Endothelial cell of umbilical vein (primary cell): ENCODE measurements at regions not wholly inside any gene's neighbourhood (a gene's known extent, or its start where the extent isn't known, plus 50 kb on each side); places are given as distances from the start of the nearest gene placed in this dataset.

ENCODE experiments used
- BruUV-seq: library from RNA; stranded (reverse); fragments of 400-500 nt; replicated peaks from 2 replicates; lab custom pipeline; 2021; lab: Mats Ljungman, UMichigan
- CTCF ChIA-PET: fragments of 300-600, 350-600 bp; sonication (Branson Sonifier 250); formaldehyde crosslinking; loops from one replicate; lab custom pipeline; 2021; ENCODE audit warnings: antibody characterized with exemption, inconsistent platforms; lab: Charles Lee
- POLR2A ChIA-PET: fragments of 300-600, 350-600 bp; sonication (Branson Sonifier 250); formaldehyde crosslinking; loops from one replicate; lab custom pipeline; 2021; ENCODE audit warnings: antibody characterized with exemption, inconsistent platforms; lab: Charles Lee
- DNase-seq: peaks from one replicate; pipeline ENCODE4 v3.0.0-alpha.2; 2011; ENCODE audit warnings: low read depth, low spot score
- FAIRE-seq: peaks from 2 replicates; lab custom pipeline; 2011; peaks lifted over from hg19 to GRCh38; lab: Jason Lieb, UNC
- H2AFZ ChIP-seq: 2 replicates; pipeline ENCODE4 v1.6.0; 2012; ENCODE audit warnings: low read depth, low read length, control low read depth, inconsistent platforms
- H3K27ac ChIP-seq: 2 replicates; pipeline ENCODE4 v1.5.1; 2011; ENCODE audit warnings: low read depth, mild to moderate bottlenecking, control low read depth, low read length, moderate library complexity; ENCODE audit not compliant: insufficient read depth
- H3K27me3 ChIP-seq, 2 experiments: 2 replicates each; pipeline versions ENCODE4 v1.6.0 to v1.6.1; 2011; ENCODE audit warnings: low read length in 2 of 2, mixed read lengths in 1 of 2; ENCODE audit not compliant: control insufficient read depth in 2 of 2, insufficient read depth in 2 of 2
- H3K36me3 ChIP-seq, 2 experiments: 2 replicates in 1 of 2; 3 replicates in 1 of 2; pipeline ENCODE4 v1.5.1; 2011; ENCODE audit warnings: low read length in 2 of 2, mild to moderate bottlenecking in 1 of 2, moderate library complexity in 1 of 2; ENCODE audit not compliant: control insufficient read depth in 2 of 2, insufficient read depth in 2 of 2; ENCODE audit errors: extremely low read depth in 1 of 2
- H3K4me1 ChIP-seq: 3 replicates; pipeline ENCODE4 v1.5.1; 2011; ENCODE audit warnings: mild to moderate bottlenecking, low read length; ENCODE audit not compliant: control insufficient read depth, insufficient read depth; ENCODE audit errors: extremely low read depth
- H3K4me2 ChIP-seq: 2 replicates; pipeline ENCODE4 v1.6.1; 2011; ENCODE audit warnings: low read length, control low read depth, mixed read lengths; ENCODE audit not compliant: insufficient read depth
- H3K4me3 ChIP-seq, 3 experiments: fragments of 200-600 bp in 1 of 3; sonication (generic), shearing (Covaris generic) in 1 of 3; replicated peaks in 1 of 3; 2 replicates each; pipeline ENCODE4 v1.5.1; 2011 to 2016; ENCODE audit warnings: control low read depth in 3 of 3, low read length in 3 of 3, mild to moderate bottlenecking in 2 of 3, inconsistent platforms in 1 of 3, low read depth in 1 of 3, moderate library complexity in 1 of 3; ENCODE audit not compliant: insufficient read depth in 1 of 3
- H3K79me2 ChIP-seq: 2 replicates; pipeline ENCODE4 v1.6.0; 2012; ENCODE audit warnings: low read length, inconsistent platforms; ENCODE audit not compliant: control insufficient read depth, insufficient read depth
- H3K9ac ChIP-seq: replicated peaks from 2 replicates; pipeline ENCODE3; 2011; ENCODE audit warnings: low read length, control low read depth; ENCODE audit not compliant: insufficient read depth; ENCODE audit errors: extremely low read depth
- H3K9me1 ChIP-seq: replicated peaks from 3 replicates; pipeline ENCODE4 v1.6.0; 2011; ENCODE audit warnings: mild to moderate bottlenecking, low read length; ENCODE audit not compliant: control insufficient read depth, insufficient read depth; ENCODE audit errors: extremely low read depth
- H3K9me3 ChIP-seq: replicated peaks from 2 replicates; pipeline ENCODE4 v1.5.1; 2012; ENCODE audit warnings: low read length, inconsistent platforms; ENCODE audit not compliant: control insufficient read depth, insufficient read depth
- H4K20me1 ChIP-seq: replicated peaks from 2 replicates; pipeline ENCODE3; 2011; ENCODE audit warnings: mild to moderate bottlenecking, low read length; ENCODE audit not compliant: control insufficient read depth, insufficient read depth; ENCODE audit errors: extremely low read depth
- CTCF ChIP-seq, 2 donors: IDR thresholded peaks; 1 replicate in 1 of 2; 2 replicates in 1 of 2; pipeline ENCODE4 v1.5.1; 2011; ENCODE audit warnings: low read length in 2 of 2, mild to moderate bottlenecking in 2 of 2, moderate library complexity in 2 of 2, control low read depth in 1 of 2, inconsistent platforms in 1 of 2, low read depth in 1 of 2; ENCODE audit not compliant: insufficient read depth in 1 of 2; ENCODE audit errors: extremely low read depth in 1 of 2
- EZH2 ChIP-seq: IDR thresholded peaks from 2 replicates; pipeline ENCODE4 v1.6.1; 2012; ENCODE audit warnings: borderline replicate concordance, low read depth, mild to moderate bottlenecking, moderate library complexity, low read length, inconsistent platforms; ENCODE audit not compliant: severe bottlenecking
- FOS ChIP-seq: IDR thresholded peaks from 2 replicates; pipeline ENCODE4 v1.6.1; 2011; ENCODE audit warnings: mild to moderate bottlenecking, low read length, moderate library complexity, borderline replicate concordance; ENCODE audit not compliant: insufficient read depth
- GATA2 ChIP-seq: IDR thresholded peaks from 2 replicates; pipeline ENCODE4 v1.7.0; 2011; ENCODE audit warnings: low read depth, mild to moderate bottlenecking, moderate library complexity, mixed read lengths, low read length; ENCODE audit not compliant: insufficient read length, insufficient read depth
- JUN ChIP-seq: IDR thresholded peaks from 2 replicates; pipeline ENCODE4 v1.6.1; 2011; ENCODE audit warnings: borderline replicate concordance, low read depth; ENCODE audit not compliant: insufficient read length, insufficient read depth
- MAX ChIP-seq: IDR thresholded peaks from 2 replicates; pipeline ENCODE4 v1.6.1; 2011; ENCODE audit not compliant: insufficient read depth, insufficient read length
- POLR2A ChIP-seq: IDR thresholded peaks from 2 replicates; pipeline ENCODE4 v1.6.1; 2012; ENCODE audit warnings: low read depth, mild to moderate bottlenecking, control low read depth, low read length
- POLR2AphosphoS5 ChIP-seq: IDR thresholded peaks from 2 replicates; pipeline ENCODE4 v1.6.1; 2012; ENCODE audit warnings: low read depth, mild to moderate bottlenecking, control low read depth, low read length, moderate library complexity; ENCODE audit not compliant: insufficient read depth
- dilution Hi-C: fragments of 300-500 bp; cut with MboI; formaldehyde crosslinking; loops from one replicate; pipeline ENCODE4 v1.15.0; 2019; ENCODE audit warnings: low sequenced_read_pairs; ENCODE audit not compliant: extremely low pct_ligation_motif_present
- intact Hi-C: fragments of 100-400 bp; cut with micrococcal nuclease; formaldehyde crosslinking; loops from one replicate; pipeline ENCODE4 v1.10.0; 2022

- ChIA-PET POLR2A (no interaction called here), CTCF (no interaction called here)
- no peak overlapping the region for H3K9ac ChIP-seq
- FAIRE-seq (no peak), DNase-seq (no peak)
- H3K4me2 ChIP-seq = no peak overlapping the region
- TF ChIP-seq EZH2 (no peak), FOS (no peak), POLR2A (no peak), POLR2AphosphoS5 (no peak), CTCF (IDR thresholded peaks at IDR 0.05; ENCODE audit: extremely low read depth in 1 of 2, insufficient read depth in 1 of 2, low read depth in 1 of 2, low read length in 2 of 2) (no peak), MAX (no peak), GATA2 (no peak), JUN (no peak)
- no peak overlapping the region for H2AFZ ChIP-seq
- H3K27me3 ChIP-seq = no peaks in the 10 kb centered on the region
- no peak overlapping the region for H3K4me3 ChIP-seq
- no peaks in the 10 kb centered on the region for H4K20me1 ChIP-seq
- BruUV-seq = no TSS peak
- H3K4me1 ChIP-seq = no peaks in the 10 kb centered on the region
- no peaks in the 10 kb centered on the region for H3K79me2 ChIP-seq
- H3K27ac ChIP-seq = no peak overlapping the region
- no peaks in the 10 kb centered on the region for H3K9me1 ChIP-seq
- dilution Hi-C loops = no loop called here
- no peaks in the 10 kb centered on the region for H3K36me3 ChIP-seq
- H3K9me3 ChIP-seq = no peaks in the 10 kb centered on the region
- intact Hi-C loops = no loop called here
These were observed 368.4 kb upstream of the ITGA1 start for GRCh38 chr5:52419357-52419756.
